ENCODE measurements at regions not wholly inside any gene's neighbourhood (a gene's known extent, or its start where the extent isn't known, plus 50 kb on each side); places are given as distances from the start of the nearest gene placed in this dataset.

DNA sequence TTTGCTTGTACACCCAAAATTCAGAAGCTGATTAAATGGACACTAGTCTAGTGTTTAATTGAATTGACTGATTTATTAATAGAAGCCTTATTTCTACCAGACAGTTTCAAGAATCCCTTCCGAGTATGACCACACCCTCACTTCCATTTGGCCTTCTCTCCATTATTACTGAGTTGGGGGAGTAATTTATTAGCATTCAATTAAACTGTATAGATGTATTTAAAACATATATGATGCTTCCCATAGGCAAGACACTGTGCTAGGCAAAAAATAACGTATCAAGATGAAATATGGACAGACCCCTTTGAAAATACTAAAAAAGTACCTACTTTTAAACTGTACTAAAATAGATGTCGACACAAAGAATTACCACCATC is 112.9 kb upstream of the PHACTR1 start:
- no peak for TF ChIP-seq EZH2 (IDR thresholded peaks at IDR 0.05; ENCODE audit: borderline replicate concordance, low read length)
- TF ChIP-seq, protein P1, sequence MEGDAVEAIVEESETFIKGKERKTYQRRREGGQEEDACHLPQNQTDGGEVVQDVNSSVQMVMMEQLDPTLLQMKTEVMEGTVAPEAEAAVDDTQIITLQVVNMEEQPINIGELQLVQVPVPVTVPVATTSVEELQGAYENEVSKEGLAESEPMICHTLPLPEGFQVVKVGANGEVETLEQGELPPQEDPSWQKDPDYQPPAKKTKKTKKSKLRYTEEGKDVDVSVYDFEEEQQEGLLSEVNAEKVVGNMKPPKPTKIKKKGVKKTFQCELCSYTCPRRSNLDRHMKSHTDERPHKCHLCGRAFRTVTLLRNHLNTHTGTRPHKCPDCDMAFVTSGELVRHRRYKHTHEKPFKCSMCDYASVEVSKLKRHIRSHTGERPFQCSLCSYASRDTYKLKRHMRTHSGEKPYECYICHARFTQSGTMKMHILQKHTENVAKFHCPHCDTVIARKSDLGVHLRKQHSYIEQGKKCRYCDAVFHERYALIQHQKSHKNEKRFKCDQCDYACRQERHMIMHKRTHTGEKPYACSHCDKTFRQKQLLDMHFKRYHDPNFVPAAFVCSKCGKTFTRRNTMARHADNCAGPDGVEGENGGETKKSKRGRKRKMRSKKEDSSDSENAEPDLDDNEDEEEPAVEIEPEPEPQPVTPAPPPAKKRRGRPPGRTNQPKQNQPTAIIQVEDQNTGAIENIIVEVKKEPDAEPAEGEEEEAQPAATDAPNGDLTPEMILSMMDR (IDR thresholded peaks at IDR 0.05; ENCODE audit: low read length): no peak
- peak overlapping the region; percentile 13 for H3K27ac ChIP-seq (ENCODE audit: low read depth, low read length, poor library complexity, severe bottlenecking)

DNA sequence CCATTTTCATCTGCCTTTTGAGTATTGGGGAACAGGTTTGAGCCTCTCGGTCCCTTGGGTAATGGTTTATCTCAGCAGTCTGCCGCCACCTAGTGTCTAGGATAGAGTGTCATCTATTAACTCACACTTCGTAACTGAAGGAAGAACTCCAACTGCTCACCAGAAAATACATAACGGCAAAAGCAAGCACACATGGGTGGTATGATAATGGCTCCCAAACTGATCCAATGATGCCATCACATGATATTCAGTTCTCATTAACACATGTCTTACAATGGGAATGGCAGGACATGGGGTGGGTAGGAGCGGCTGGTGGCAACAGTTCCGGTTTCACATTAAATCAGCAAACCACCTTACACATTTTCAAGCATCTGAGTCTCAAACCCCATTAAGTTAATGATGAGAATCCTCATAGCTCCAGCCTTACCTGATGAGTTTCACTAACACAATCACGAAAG is 110.7 kb upstream of the PHACTR1 start:
- Histone ChIP-seq H3K4me1 (ENCODE audit: insufficient read depth, low read length, severe bottlenecking) (peaks cover 81% of the 10 kb centered on the region), H3K36me3 (ENCODE audit: insufficient read depth, low read length) (no peaks in the 10 kb centered on the region), H3K27ac (ENCODE audit: low read depth, low read length, poor library complexity, severe bottlenecking) (no peak overlapping the region), H3K79me2 (ENCODE audit: insufficient read depth, low read length) (no peaks in the 10 kb centered on the region), H2AFZ (ENCODE audit: low read length) (peak overlapping the region; percentile 67), H3K27me3 (ENCODE audit: insufficient read depth, low read length) (no peaks in the 10 kb centered on the region), H4K20me1 (ENCODE audit: insufficient read depth, low read length) (no peaks in the 10 kb centered on the region), H3K9me3 (ENCODE audit: low read length) (no peaks in the 10 kb centered on the region), H3K9me2 (ENCODE audit: low read depth, low read length) (no peaks in the 10 kb centered on the region), H3K9ac (ENCODE audit: low read length) (peak overlapping the region; percentile 39), H3F3A (ENCODE audit: insufficient read depth, low read length) (no peaks in the 10 kb centered on the region), H3K4me2 (ENCODE audit: low read length) (peak overlapping the region; percentile 71), H3K4me3 (ENCODE audit: low read depth, low read length, poor library complexity, severe bottlenecking) (peak overlapping the region; percentile 45)
- TF ChIP-seq EZH2 (IDR thresholded peaks at IDR 0.05; ENCODE audit: borderline replicate concordance, low read length): no peak
- TF ChIP-seq, protein P1 (IDR thresholded peaks at IDR 0.05; ENCODE audit: low read length): peak; percentile 93

More for the DNA sequence above, 112.9 kb upstream of the PHACTR1 start:
- Histone ChIP-seq H3K4me1 (ENCODE audit: insufficient read depth, low read length, severe bottlenecking) (peaks cover 95% of the 10 kb centered on the region), H3K27me3 (ENCODE audit: insufficient read depth, low read length) (no peaks in the 10 kb centered on the region), H3K9ac (ENCODE audit: low read length) (no peak overlapping the region), H3K79me2 (ENCODE audit: insufficient read depth, low read length) (no peaks in the 10 kb centered on the region), H4K20me1 (ENCODE audit: insufficient read depth, low read length) (no peaks in the 10 kb centered on the region), H3K36me3 (ENCODE audit: insufficient read depth, low read length) (no peaks in the 10 kb centered on the region), H2AFZ (ENCODE audit: low read length) (no peak overlapping the region), H3K9me2 (ENCODE audit: low read depth, low read length) (no peaks in the 10 kb centered on the region), H3K4me3 (ENCODE audit: low read depth, low read length, poor library complexity, severe bottlenecking) (no peak overlapping the region), H3F3A (ENCODE audit: insufficient read depth, low read length) (no peaks in the 10 kb centered on the region), H3K4me2 (ENCODE audit: low read length) (no peak overlapping the region), H3K9me3 (ENCODE audit: low read length) (no peaks in the 10 kb centered on the region)

DNA sequence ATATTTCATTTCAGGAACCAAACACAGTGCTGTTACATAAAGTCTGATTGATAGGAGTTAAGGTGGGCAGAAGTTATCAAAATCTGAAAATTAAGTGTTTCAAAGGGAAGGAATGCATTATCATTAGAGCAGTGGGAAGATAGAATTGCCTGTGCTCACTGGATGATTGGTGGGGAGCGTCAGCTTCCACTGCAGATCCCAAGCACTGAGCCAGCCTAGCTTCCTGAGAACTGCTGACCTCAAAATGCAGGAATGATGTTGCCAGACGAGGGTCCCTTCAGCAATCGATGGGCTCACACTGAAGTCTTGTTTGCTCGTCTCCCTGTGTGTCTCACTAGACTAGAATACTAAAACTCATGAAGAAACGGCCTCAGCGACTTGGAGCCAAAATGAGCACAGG is 110.0 kb upstream of the PHACTR1 start:
- Histone ChIP-seq H3K4me2 (ENCODE audit: low read length) (no peak overlapping the region), H3K4me3 (ENCODE audit: low read depth, low read length, poor library complexity, severe bottlenecking) (no peak overlapping the region), H3K36me3 (ENCODE audit: insufficient read depth, low read length) (no peaks in the 10 kb centered on the region), H3K4me1 (ENCODE audit: insufficient read depth, low read length, severe bottlenecking) (peaks cover 74% of the 10 kb centered on the region), H3K79me2 (ENCODE audit: insufficient read depth, low read length) (no peaks in the 10 kb centered on the region), H3K9me3 (ENCODE audit: low read length) (no peaks in the 10 kb centered on the region), H3K9ac (ENCODE audit: low read length) (no peak overlapping the region; the same call in 1 of the 2 replicates), H3K27ac (ENCODE audit: low read depth, low read length, poor library complexity, severe bottlenecking) (no peak overlapping the region), H3F3A (ENCODE audit: insufficient read depth, low read length) (no peaks in the 10 kb centered on the region), H3K27me3 (ENCODE audit: insufficient read depth, low read length) (no peaks in the 10 kb centered on the region), H4K20me1 (ENCODE audit: insufficient read depth, low read length) (no peaks in the 10 kb centered on the region), H2AFZ (ENCODE audit: low read length) (peak overlapping the region; percentile 67), H3K9me2 (ENCODE audit: low read depth, low read length) (no peaks in the 10 kb centered on the region)
- TF ChIP-seq, protein P1 (IDR thresholded peaks at IDR 0.05; ENCODE audit: low read length): no peak
- TF ChIP-seq EZH2 (IDR thresholded peaks at IDR 0.05; ENCODE audit: borderline replicate concordance, low read length): no peak
